OCI-LY3 (cell line): ENCODE measurements at regions not wholly inside any gene's neighbourhood (a gene's known extent, or its start where the extent isn't known, plus 50 kb on each side); places are given as distances from the start of the nearest gene placed in this dataset.

ENCODE experiments used
- H2AFZ ChIP-seq: fragments of 200-600, 300-600 bp; shearing (Covaris generic); 2 replicates; pipeline ENCODE4 v1.6.0; 2014; ENCODE audit warnings: antibody characterized with exemption, low read depth, low read length
- H3K27ac ChIP-seq: fragments of 200-600, 300-600 bp; sonication (generic); 2 replicates; pipeline ENCODE4 v1.5.1; 2014; ENCODE audit warnings: mild to moderate bottlenecking, low read length, moderate library complexity, mixed read lengths
- H3K27me3 ChIP-seq: fragments of 200-600, 300-600 bp; sonication (generic); 2 replicates; pipeline ENCODE4 v1.6.1; 2014; ENCODE audit warnings: low read depth, low read length, mixed read lengths
- H3K36me3 ChIP-seq: fragments of 200-600, 300-600 bp; sonication (generic); replicated peaks from 2 replicates; pipeline ENCODE3; 2014; ENCODE audit warnings: low read depth, low read length, mixed read lengths
- H3K4me1 ChIP-seq: fragments of 300-600, 200-600 bp; sonication (generic); 2 replicates; pipeline ENCODE4 v1.6.1; 2014; ENCODE audit warnings: low read length, mixed read lengths
- H3K4me2 ChIP-seq: fragments of 200-600, 300-600 bp; sonication (generic); 2 replicates; pipeline ENCODE4 v1.6.1; 2014; ENCODE audit warnings: low read length, mixed read lengths
- H3K4me3 ChIP-seq: fragments of 300-600, 200-600 bp; sonication (generic); 2 replicates; pipeline ENCODE4 v1.5.1; 2014; ENCODE audit warnings: antibody characterized with exemption, mild to moderate bottlenecking, low read length, moderate library complexity
- H3K79me2 ChIP-seq: fragments of 300-600, 200-600 bp; shearing (Covaris generic); 2 replicates; pipeline ENCODE4 v1.6.1; 2014; ENCODE audit warnings: mild to moderate bottlenecking, low read length, mixed read lengths
- H3K9ac ChIP-seq: fragments of 300-600, 200-600 bp; shearing (Covaris generic); 2 replicates; pipeline ENCODE4 v1.6.0; 2014; ENCODE audit warnings: mild to moderate bottlenecking, low read length, moderate library complexity
- H3K9me3 ChIP-seq: fragments of 200-600, 300-600 bp; shearing (Covaris generic); 2 replicates; pipeline ENCODE4 v1.6.1; 2014; ENCODE audit warnings: low read length, mixed read lengths; ENCODE audit not compliant: insufficient read depth
- H4K20me1 ChIP-seq: fragments of 200-600, 300-600 bp; sonication (generic); 2 replicates; pipeline ENCODE4 v1.6.1; 2016; ENCODE audit warnings: low read length, mixed read lengths; ENCODE audit not compliant: insufficient read depth
- CTCF ChIP-seq: fragments of 200-600, 300-600 bp; sonication (generic); IDR thresholded peaks from 2 replicates; pipeline ENCODE4 v1.5.1; 2014; ENCODE audit warnings: antibody characterized with exemption, low read length, low read depth
- EZH2phosphoT487 ChIP-seq: fragments of 200-600 bp; shearing (Covaris generic); IDR thresholded peaks from 2 replicates; pipeline ENCODE4 v1.6.1; 2018; ENCODE audit warnings: antibody characterized with exemption, mixed run types, low read depth

DNA sequence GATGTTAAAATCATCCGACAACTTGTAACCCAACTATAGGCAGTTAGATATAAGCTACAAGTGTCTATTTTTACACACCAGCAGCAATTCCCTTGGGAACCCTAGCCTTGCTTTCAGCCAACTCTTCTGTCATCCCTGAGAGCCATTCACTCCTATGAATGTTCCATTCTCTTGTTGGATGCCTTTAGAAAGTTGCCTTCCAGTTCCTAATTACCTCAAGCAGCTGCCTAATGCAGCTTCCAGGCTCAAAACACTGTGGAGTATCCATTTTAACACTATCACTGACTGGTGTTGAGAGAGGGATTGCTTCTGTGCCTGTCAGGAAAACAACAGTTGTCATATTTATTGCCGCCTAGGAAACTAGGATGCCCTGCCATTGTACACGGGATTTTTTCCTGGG lies 402.0 kb upstream of the ACVR2A start:
- Histone ChIP-seq H3K4me2 (no peak overlapping the region), H3K27me3 (no peaks in the 10 kb centered on the region), H3K36me3 (no peaks in the 10 kb centered on the region), H3K4me3 (no peak overlapping the region), H3K4me1 (no peaks in the 10 kb centered on the region), H3K9me3 (0 out of 2 replicates have a peak, but pooled peaks cover 3% of the 10 kb centered on the region), H3K9ac (no peak overlapping the region), H3K27ac (no peak overlapping the region), H2AFZ (no peak overlapping the region), H3K79me2 (no peaks in the 10 kb centered on the region), H4K20me1 (no peaks in the 10 kb centered on the region)
- TF ChIP-seq CTCF (no peak), EZH2phosphoT487 (no peak)

DNA sequence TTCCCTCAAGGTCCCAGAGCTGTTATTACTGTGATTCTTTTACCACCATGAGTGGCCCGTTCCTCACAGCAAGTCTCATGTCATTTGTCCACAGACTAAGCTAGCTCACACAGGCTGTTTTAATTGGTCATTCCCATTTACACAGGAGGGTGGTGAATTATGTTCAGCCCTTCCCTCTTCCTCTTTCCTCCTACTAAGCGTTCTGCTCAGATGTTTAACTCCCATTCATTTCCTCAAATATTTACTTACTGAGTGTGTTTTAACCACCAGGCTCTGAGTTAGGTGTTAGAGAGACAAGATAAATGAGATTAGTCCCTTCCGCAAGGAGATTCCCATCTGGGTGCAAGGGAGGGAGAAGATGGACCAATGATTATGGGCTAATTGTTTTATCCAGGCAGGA lies 403.6 kb upstream of the ACVR2A start:
- H3K4me1 ChIP-seq, result no peaks in the 10 kb centered on the region
- no peaks in the 10 kb centered on the region for H3K79me2 ChIP-seq
- H2AFZ ChIP-seq, result no peak overlapping the region
- H4K20me1 ChIP-seq, result no peaks in the 10 kb centered on the region
- H3K27me3 ChIP-seq, result no peaks in the 10 kb centered on the region
- H3K27ac ChIP-seq, result no peak overlapping the region
- no peaks in the 10 kb centered on the region for H3K36me3 ChIP-seq
- no peak overlapping the region for H3K9ac ChIP-seq
- no peak overlapping the region for H3K4me2 ChIP-seq
- H3K4me3 ChIP-seq, result no peak overlapping the region
- no peaks in the 10 kb centered on the region for H3K9me3 ChIP-seq
- TF ChIP-seq EZH2phosphoT487 (no peak), CTCF (no peak)

GRCh38 chr2:147440734-147441133 lies 404.1 kb upstream of the ACVR2A start:
- Histone ChIP-seq H3K27me3 (no peaks in the 10 kb centered on the region), H3K4me2 (no peak overlapping the region), H3K4me1 (no peaks in the 10 kb centered on the region), H4K20me1 (no peaks in the 10 kb centered on the region), H3K4me3 (no peak overlapping the region), H3K27ac (no peak overlapping the region), H3K79me2 (no peaks in the 10 kb centered on the region), H3K36me3 (no peaks in the 10 kb centered on the region), H3K9me3 (no peaks in the 10 kb centered on the region), H3K9ac (no peak overlapping the region), H2AFZ (no peak overlapping the region)
- no peak for TF ChIP-seq CTCF
- TF ChIP-seq EZH2phosphoT487, result no peak

- H3K4me2 ChIP-seq, result no peak overlapping the region
- H4K20me1 ChIP-seq, result no peaks in the 10 kb centered on the region
- no peak overlapping the region for H3K27ac ChIP-seq
- no peak overlapping the region for H3K9ac ChIP-seq
- H3K36me3 ChIP-seq, result no peaks in the 10 kb centered on the region
- no peaks in the 10 kb centered on the region for H3K27me3 ChIP-seq
- no peak overlapping the region for H2AFZ ChIP-seq
- H3K9me3 ChIP-seq, result no peaks in the 10 kb centered on the region
- H3K4me1 ChIP-seq, result no peaks in the 10 kb centered on the region
- TF ChIP-seq EZH2phosphoT487 (no peak), CTCF (no peak)
- H3K79me2 ChIP-seq, result no peaks in the 10 kb centered on the region
- H3K4me3 ChIP-seq, result no peak overlapping the region
Measured at GRCh38 chr2:147439986-147440385, 404.8 kb upstream of the ACVR2A start.
